KMS-11 (cell line): ENCODE measurements at regions not wholly inside any gene's neighbourhood (a gene's known extent, or its start where the extent isn't known, plus 50 kb on each side); places are given as distances from the start of the nearest gene placed in this dataset.

Experiments
- H2AFZ ChIP-seq: fragments of 200-600 bp; sonication (generic); 2 replicates; pipeline ENCODE4 v1.6.1; 2016; ENCODE audit warnings: antibody characterized with exemption, mixed run types, low read depth
- H3K27ac ChIP-seq: fragments of 200-600 bp; sonication (generic); 2 replicates; pipeline ENCODE4 v1.6.1; 2016; ENCODE audit warnings: mild to moderate bottlenecking, mixed run types
- H3K27me3 ChIP-seq: fragments of 200-600 bp; sonication (generic); 2 replicates; pipeline ENCODE4 v1.6.1; 2017; ENCODE audit warnings: mild to moderate bottlenecking, low read depth, mixed run types, moderate library complexity; ENCODE audit not compliant: insufficient read depth
- H3K36me3 ChIP-seq: fragments of 200-600 bp; sonication (generic); 2 replicates; pipeline ENCODE4 v1.6.1; 2017; ENCODE audit warnings: mild to moderate bottlenecking, mixed run types; ENCODE audit not compliant: insufficient read depth
- H3K4me1 ChIP-seq: fragments of 200-600 bp; sonication (generic); 2 replicates; pipeline ENCODE4 v1.6.1; 2016; ENCODE audit warnings: mild to moderate bottlenecking, low read depth, mixed run types; ENCODE audit not compliant: poor library complexity, severe bottlenecking
- H3K4me2 ChIP-seq: fragments of 200-600 bp; sonication (generic); 2 replicates; pipeline ENCODE4 v1.7.0; 2016; ENCODE audit warnings: mild to moderate bottlenecking, mixed run types
- H3K4me3 ChIP-seq: fragments of 200-600 bp; sonication (generic); IDR thresholded peaks from 2 replicates; pipeline ENCODE4 v1.6.1; 2017; ENCODE audit warnings: low read depth, low read length, mixed read lengths; ENCODE audit not compliant: insufficient read depth
- H3K79me2 ChIP-seq: fragments of 200-600 bp; sonication (generic); 2 replicates; pipeline ENCODE4 v1.6.1; 2016; ENCODE audit warnings: low read depth, mixed run types; ENCODE audit not compliant: insufficient read depth
- H3K9ac ChIP-seq: fragments of 200-600 bp; sonication (generic); 2 replicates; pipeline ENCODE4 v1.6.1; 2016; ENCODE audit warnings: mild to moderate bottlenecking, mixed run types
- H4K20me1 ChIP-seq: fragments of 200-600 bp; sonication (generic); 2 replicates; pipeline ENCODE4 v1.6.1; 2016; ENCODE audit warnings: mild to moderate bottlenecking, mixed run types; ENCODE audit not compliant: insufficient read depth
- TF ChIP-seq, protein P1 (sequence below): fragments of 200-600 bp; sonication (generic); conservative IDR thresholded peaks from 2 replicates; pipeline ENCODE4 v1.6.1; 2017; ENCODE audit warnings: low read depth, mild to moderate bottlenecking, antibody characterized with exemption, low read length, moderate library complexity, mixed read lengths

DNA sequence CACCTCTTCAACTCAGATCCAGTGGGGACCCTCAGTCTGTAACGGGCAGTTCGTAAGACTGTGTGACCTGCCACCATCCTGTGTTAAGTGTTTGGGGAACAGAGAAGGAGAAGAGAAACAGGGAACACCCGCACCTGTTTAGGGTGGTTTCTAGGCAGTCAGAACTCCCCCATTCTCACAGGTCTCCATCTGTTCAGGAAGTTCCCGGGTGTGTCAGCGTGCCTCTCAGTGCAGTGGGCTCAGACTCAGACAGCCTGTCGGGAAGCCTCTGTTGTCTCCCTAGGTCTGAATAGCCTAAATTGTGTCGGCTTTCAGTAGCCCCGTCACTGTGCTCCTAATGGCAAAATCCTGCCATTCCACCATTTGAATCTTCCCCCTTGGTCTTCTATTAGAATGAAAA, 256.6 kb downstream of the LOXHD1 start:
- Histone ChIP-seq H3K27ac (no peak overlapping the region), H3K79me2 (no peaks in the 10 kb centered on the region), H3K9ac (no peak overlapping the region), H4K20me1 (no peaks in the 10 kb centered on the region), H3K27me3 (no peaks in the 10 kb centered on the region), H3K4me2 (no peak overlapping the region), H2AFZ (no peak overlapping the region), H3K4me1 (no peaks in the 10 kb centered on the region), H3K4me3 (no peak overlapping the region), H3K36me3 (no peaks in the 10 kb centered on the region)
- TF ChIP-seq, protein P1, sequence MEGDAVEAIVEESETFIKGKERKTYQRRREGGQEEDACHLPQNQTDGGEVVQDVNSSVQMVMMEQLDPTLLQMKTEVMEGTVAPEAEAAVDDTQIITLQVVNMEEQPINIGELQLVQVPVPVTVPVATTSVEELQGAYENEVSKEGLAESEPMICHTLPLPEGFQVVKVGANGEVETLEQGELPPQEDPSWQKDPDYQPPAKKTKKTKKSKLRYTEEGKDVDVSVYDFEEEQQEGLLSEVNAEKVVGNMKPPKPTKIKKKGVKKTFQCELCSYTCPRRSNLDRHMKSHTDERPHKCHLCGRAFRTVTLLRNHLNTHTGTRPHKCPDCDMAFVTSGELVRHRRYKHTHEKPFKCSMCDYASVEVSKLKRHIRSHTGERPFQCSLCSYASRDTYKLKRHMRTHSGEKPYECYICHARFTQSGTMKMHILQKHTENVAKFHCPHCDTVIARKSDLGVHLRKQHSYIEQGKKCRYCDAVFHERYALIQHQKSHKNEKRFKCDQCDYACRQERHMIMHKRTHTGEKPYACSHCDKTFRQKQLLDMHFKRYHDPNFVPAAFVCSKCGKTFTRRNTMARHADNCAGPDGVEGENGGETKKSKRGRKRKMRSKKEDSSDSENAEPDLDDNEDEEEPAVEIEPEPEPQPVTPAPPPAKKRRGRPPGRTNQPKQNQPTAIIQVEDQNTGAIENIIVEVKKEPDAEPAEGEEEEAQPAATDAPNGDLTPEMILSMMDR: no peak

DNA sequence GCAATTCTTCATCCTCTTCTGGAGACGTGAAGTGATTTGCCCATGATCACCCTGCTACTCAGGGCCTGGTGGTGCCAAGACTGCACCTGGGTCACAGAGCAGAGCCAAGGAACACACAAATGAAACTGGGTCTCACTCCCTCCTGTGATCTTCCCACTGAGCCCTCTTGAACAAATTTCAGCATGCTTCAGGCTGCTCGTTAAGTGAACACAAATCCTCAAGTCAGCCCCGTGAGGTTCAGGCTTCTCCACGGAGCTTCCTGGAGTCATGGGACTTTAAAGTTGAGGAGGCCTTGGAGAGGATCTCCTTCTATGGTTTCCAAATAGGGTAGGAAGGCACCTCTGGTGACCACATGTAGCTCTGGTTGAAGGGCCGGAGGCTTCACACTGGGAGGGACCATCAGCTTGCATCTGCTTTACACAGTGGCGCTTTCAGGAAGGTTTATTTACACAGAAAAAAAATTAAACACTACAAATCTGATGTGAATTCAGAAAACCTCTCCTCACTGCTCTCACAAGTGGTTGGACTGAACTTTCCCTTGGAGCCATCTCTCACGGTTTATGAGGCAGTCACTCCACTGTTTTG, 255.4 kb downstream of the LOXHD1 start:
- no peaks in the 10 kb centered on the region for H3K27me3 ChIP-seq
- H4K20me1 ChIP-seq: no peaks in the 10 kb centered on the region
- no peak overlapping the region for H3K4me3 ChIP-seq
- no peak overlapping the region for H2AFZ ChIP-seq
- H3K4me1 ChIP-seq: no peaks in the 10 kb centered on the region
- H3K79me2 ChIP-seq: no peaks in the 10 kb centered on the region
- TF ChIP-seq, protein P1: no peak
- H3K27ac ChIP-seq: no peak overlapping the region
- no peak overlapping the region for H3K4me2 ChIP-seq
- H3K9ac ChIP-seq: no peak overlapping the region
- H3K36me3 ChIP-seq: no peaks in the 10 kb centered on the region

DNA sequence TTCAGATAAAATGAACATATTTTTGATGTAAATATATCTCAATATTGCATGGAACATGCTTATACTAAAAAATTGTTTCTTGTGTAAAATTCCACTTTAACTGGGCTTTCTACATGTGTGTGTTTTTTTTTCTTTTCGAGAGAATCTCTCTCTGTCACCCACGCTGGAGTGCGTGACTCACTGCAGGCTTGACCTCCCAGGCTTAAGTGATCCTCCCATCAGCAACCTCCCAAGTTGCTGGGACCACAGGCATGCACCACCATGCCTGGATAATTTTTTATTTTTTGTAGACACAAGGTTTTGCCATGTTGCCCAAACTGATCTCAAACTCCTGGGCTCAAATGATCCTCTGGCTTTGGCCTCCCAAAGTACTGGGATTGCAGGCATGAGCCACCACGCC, 254.6 kb downstream of the LOXHD1 start:
- Histone ChIP-seq H3K79me2 (no peaks in the 10 kb centered on the region), H3K4me3 (no peak overlapping the region), H3K27ac (no peak overlapping the region), H3K4me1 (no peaks in the 10 kb centered on the region), H3K27me3 (no peaks in the 10 kb centered on the region), H3K4me2 (no peak overlapping the region), H4K20me1 (no peaks in the 10 kb centered on the region), H2AFZ (no peak overlapping the region), H3K9ac (no peak overlapping the region), H3K36me3 (no peaks in the 10 kb centered on the region)
- TF ChIP-seq, protein P1: no peak

DNA sequence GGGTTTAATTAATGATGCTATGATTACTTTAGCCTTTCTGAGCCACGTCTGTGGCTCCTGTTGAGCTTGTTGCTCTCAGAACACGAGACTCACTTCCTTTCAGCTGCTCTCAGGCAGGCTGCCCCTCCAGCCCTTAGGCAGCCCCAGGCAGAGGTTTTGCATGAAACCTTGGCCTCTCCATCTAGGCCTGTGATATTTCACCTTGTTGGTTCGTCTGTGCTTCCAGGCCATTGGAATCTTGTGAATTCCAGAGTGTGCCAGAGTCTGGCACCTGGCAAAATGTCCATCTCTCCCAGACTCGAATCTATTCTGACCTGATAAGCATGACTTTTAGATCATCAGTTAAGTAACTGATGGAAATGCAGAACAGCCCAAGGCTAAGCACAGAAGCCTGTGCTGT, 254.1 kb downstream of the LOXHD1 start:
- Histone ChIP-seq H3K36me3 (no peaks in the 10 kb centered on the region), H3K9ac (no peak overlapping the region), H3K27me3 (no peaks in the 10 kb centered on the region), H3K79me2 (no peaks in the 10 kb centered on the region), H3K4me2 (no peak overlapping the region), H2AFZ (no peak overlapping the region), H3K4me1 (no peaks in the 10 kb centered on the region), H3K27ac (no peak overlapping the region), H3K4me3 (no peak overlapping the region), H4K20me1 (no peaks in the 10 kb centered on the region)
- TF ChIP-seq, protein P1: no peak
